Colonic mucosa (tissue), 4 donors: ENCODE measurements at regions not wholly inside any gene's neighbourhood (a gene's known extent, or its start where the extent isn't known, plus 50 kb on each side); places are given as distances from the start of the nearest gene placed in this dataset.
"Not testable (repeated sequence)": the region's sequence is repeated elsewhere in the genome, so short reads cannot be mapped to it uniquely, and the experiment has no call there.

Source experiments
- DNase-seq: peaks from one replicate; pipeline ENCODE4 v3.0.0-alpha.2; 2020
- H3K27ac ChIP-seq: fragments of 200-600 bp; one replicate; pipeline ENCODE4 v1.8.0; 2021
- H3K27me3 ChIP-seq: fragments of 200-600 bp; one replicate; pipeline ENCODE4 v1.8.0; 2021
- H3K36me3 ChIP-seq: fragments of 200-600 bp; one replicate; pipeline ENCODE4 v1.8.0; 2021
- H3K4me1 ChIP-seq: fragments of 200-600 bp; one replicate; pipeline ENCODE4 v1.8.0; 2021; ENCODE audit warnings: mild to moderate bottlenecking
- H3K4me3 ChIP-seq: fragments of 200-600 bp; one replicate; pipeline ENCODE4 v1.8.0; 2021
- H3K9ac ChIP-seq, 2 donors: one replicate each; pipeline ENCODE4 v1.7.0; 2013; ENCODE audit warnings: control low read depth in 2 of 2, low read depth in 2 of 2, low read length in 2 of 2
- H3K9me3 ChIP-seq: fragments of 200-600 bp; one replicate; pipeline ENCODE4 v1.8.0; 2021
- intact Hi-C: fragments of 100-400 bp; cut with DNase I; formaldehyde crosslinking; loops from one replicate; pipeline ENCODE4 v1.14.1; 2022
- TF ChIP-seq, protein P1 (sequence below): fragments of 200-600 bp; IDR thresholded peaks from one replicate; pipeline ENCODE4 v1.8.0; 2022; ENCODE audit warnings: antibody characterized with exemption, mild to moderate bottlenecking
- donor health status: healthy.
- donor health status: DM: no; HTN: no; CAD: no.
- donor health status: DM: no; HTN: no; CAD: no.

DNA sequence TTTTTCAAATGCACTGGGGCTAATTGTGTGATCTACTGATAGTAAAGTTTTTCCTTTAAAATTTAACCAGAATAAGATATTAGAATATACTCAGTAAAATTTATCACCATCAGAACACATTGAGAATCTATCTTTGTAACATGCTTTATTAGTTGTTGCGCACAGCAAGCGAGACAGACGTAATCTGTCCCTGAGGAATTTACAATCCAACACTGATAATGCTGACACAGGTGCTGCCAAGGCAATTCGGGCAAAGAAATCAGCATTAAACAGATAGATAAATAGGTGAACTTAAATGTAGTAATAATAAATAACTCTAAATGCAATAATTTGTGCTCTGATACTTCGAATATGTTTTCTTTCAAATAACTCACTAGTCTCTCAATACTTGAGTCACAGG is 607.2 kb downstream of the HTR1B start:
- intact Hi-C loops = no loop called here
- no peak overlapping the region for H3K27ac ChIP-seq
- TF ChIP-seq, protein P1, sequence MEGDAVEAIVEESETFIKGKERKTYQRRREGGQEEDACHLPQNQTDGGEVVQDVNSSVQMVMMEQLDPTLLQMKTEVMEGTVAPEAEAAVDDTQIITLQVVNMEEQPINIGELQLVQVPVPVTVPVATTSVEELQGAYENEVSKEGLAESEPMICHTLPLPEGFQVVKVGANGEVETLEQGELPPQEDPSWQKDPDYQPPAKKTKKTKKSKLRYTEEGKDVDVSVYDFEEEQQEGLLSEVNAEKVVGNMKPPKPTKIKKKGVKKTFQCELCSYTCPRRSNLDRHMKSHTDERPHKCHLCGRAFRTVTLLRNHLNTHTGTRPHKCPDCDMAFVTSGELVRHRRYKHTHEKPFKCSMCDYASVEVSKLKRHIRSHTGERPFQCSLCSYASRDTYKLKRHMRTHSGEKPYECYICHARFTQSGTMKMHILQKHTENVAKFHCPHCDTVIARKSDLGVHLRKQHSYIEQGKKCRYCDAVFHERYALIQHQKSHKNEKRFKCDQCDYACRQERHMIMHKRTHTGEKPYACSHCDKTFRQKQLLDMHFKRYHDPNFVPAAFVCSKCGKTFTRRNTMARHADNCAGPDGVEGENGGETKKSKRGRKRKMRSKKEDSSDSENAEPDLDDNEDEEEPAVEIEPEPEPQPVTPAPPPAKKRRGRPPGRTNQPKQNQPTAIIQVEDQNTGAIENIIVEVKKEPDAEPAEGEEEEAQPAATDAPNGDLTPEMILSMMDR = no peak

DNA sequence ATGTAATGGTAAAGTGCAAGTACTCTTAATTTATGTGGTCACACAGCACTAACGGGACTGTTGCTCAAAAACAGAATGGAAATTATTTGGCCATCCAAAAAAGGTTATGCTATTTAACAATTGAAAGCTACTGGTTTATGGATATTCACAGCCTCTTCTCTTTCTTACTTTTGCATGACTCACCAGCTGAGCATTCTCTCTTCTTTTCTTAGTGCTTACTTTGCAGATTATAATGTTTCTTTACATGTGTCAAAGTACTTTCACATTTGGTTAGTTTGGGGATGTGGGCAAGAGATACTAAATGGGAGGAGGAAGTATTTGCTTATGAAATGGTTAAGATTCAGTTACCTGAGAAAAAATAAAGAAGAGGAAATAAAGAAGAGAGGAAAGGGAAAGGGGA is 610.5 kb downstream of the HTR1B start:
- Histone ChIP-seq H3K9ac (no peak overlapping the region), H3K27ac (no peak overlapping the region), H3K27me3 (no peaks in the 10 kb centered on the region), H3K36me3 (no peaks in the 10 kb centered on the region), H3K4me1 (no peaks in the 10 kb centered on the region), H3K9me3 (no peaks in the 10 kb centered on the region), H3K4me3 (no peak overlapping the region)
- no peak for DNase-seq
- TF ChIP-seq, protein P1 = no peak
- intact Hi-C loops = no loop called here

More for the DNA sequence above, 607.2 kb downstream of the HTR1B start:
- H3K27me3 ChIP-seq = no peaks in the 10 kb centered on the region
- H3K4me1 ChIP-seq = no peaks in the 10 kb centered on the region
- no peaks in the 10 kb centered on the region for H3K36me3 ChIP-seq
- no peak overlapping the region for H3K9ac ChIP-seq
- no peak for DNase-seq
- no peak overlapping the region for H3K4me3 ChIP-seq
- H3K9me3 ChIP-seq = no peaks in the 10 kb centered on the region

GRCh38 chr6:76849274-76849970 is 613.9 kb downstream of the HTR1B start:
- H3K27ac ChIP-seq, intact Hi-C loops, H3K36me3 ChIP-seq, DNase-seq, H3K4me3 ChIP-seq, H3K9me3 ChIP-seq, H3K27me3 ChIP-seq, H3K9ac ChIP-seq, H3K4me1 ChIP-seq: not testable (repeated sequence)

DNA sequence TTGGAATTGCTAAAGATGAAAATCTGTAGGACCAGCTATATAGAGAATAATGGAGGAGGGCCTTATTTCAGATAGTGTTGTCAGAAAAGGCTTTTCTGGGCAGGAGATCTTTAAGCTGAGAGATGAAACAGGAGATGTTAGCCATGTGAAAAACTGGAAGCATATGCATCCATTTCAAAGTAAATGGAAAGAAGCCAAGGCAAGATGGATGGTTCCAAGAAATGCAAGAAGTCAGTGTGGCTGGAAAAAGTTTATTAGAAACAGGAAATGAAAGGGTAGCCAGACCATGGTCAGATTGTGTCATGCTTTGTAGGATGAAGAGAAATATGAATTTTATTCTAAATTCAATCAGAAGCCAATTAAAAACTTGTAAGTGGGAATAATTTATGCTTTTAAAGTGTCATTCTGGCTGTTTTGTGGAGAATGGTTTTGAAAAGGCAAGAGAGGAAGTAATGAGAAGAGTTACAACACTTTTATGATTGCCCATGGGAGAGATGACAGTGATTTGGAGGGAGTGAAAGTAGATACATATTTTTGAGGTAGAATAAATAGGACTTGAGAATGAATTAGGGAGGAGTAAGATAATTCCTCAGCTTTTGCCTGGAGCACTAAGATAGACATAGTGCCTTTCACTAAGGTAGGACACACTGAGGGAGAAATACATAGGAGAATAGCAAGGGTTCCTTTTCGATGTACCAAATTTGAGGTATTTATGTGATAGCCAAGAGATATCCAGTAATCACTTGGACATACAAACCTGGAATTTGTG is 620.1 kb downstream of the HTR1B start:
- H3K9ac ChIP-seq = no peak overlapping the region
- TF ChIP-seq, protein P1 = no peak
- H3K27ac ChIP-seq = no peak overlapping the region
- intact Hi-C loops = no loop called here
- no peak overlapping the region for H3K4me3 ChIP-seq
- no peaks in the 10 kb centered on the region for H3K27me3 ChIP-seq
- no peak for DNase-seq
- no peaks in the 10 kb centered on the region for H3K36me3 ChIP-seq
- H3K9me3 ChIP-seq = no peaks in the 10 kb centered on the region
- H3K4me1 ChIP-seq = no peaks in the 10 kb centered on the region

DNA sequence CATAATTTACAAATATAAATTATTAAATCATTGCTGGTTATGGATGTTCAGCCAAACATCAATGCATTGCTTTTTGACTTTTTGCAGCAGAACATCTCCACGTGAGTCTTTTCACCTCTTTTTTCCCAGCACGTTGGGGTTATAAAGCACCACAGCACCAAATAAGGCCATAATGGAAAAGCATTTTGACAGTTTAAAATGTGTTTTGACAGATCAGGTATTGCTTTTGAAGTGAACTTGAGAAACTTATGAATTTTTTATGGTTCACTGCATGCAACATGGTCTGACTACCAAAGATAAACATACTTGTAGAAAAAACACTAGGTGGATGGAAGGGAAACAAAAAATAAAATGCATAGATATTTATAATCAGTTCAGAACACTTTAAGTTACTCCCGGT is 622.4 kb downstream of the HTR1B start:
- DNase-seq = no peak
- Histone ChIP-seq H3K9me3 (no peaks in the 10 kb centered on the region), H3K9ac (no peak overlapping the region), H3K36me3 (no peaks in the 10 kb centered on the region), H3K4me1 (no peaks in the 10 kb centered on the region), H3K4me3 (no peak overlapping the region), H3K27me3 (no peaks in the 10 kb centered on the region), H3K27ac (no peak overlapping the region)
- TF ChIP-seq, protein P1 = no peak
- intact Hi-C loops = no loop called here
